ENCODE measurements at regions not wholly inside any gene's neighbourhood (a gene's known extent, or its start where the extent isn't known, plus 50 kb on each side); places are given as distances from the start of the nearest gene placed in this dataset.

DNA sequence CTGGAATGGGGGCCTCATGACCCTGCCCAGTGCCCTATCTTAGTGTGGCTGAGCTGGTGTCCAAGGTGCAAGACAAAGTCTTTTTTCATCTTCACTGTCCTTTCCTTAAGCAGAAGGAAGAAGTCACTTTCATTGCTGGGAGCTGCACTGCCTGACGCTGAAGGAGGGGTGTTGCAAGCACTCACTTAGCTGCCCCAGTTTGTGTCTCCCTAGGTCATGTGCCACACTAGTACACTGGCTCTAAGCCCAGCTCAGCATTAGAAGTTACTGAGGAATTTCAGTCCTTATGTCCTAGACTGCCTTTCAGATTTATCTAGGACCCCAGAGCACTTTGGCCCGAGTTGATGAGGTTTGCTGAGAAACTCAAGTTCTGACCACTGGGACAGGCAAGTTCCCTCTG, 952.0 kb upstream of the USP15 start:
- TF ChIP-seq POLR2A (IDR thresholded peaks at IDR 0.05) (no peak), CTCF (IDR thresholded peaks at IDR 0.05) (no peak)
